ENCODE measurements at regions not wholly inside any gene's neighbourhood (a gene's known extent, or its start where the extent isn't known, plus 50 kb on each side); places are given as distances from the start of the nearest gene placed in this dataset.

DNA sequence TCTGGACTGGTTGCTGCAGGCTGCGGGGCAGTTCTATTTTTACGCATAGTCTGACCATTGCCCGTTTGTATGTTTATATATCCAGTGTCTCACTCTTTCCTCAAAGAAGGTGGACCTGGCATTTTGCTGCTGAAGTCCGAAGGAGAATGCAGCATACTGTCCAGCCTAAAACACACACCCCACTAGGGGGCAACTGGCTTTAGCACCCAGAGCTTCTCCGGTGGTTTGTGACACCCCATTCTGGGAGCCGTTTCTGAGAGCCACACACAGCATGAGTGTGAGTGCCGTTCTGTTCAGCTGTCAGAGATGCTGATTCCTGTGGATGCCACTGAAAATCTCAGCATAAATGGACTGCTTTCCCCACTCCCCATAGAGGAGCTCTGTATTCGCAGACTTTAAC lies 290.5 kb upstream of the TAS2R1 start:
- no peak overlapping the region for H3K27ac Mint-ChIP-seq
- H3K4me3 Mint-ChIP-seq = no peak overlapping the region
- no peaks in the 10 kb centered on the region for H3K36me3 Mint-ChIP-seq (ENCODE audit: low read depth)
- H3K4me1 Mint-ChIP-seq = no peaks in the 10 kb centered on the region
- ATAC-seq (replicated peaks) = no peak
- peaks cover 8% of the 10 kb centered on the region for H3K9me3 Mint-ChIP-seq
- H3K27me3 Mint-ChIP-seq = no peaks in the 10 kb centered on the region

GRCh38 chr5:9919306-9920030 lies 289.3 kb upstream of the TAS2R1 start:
- Mint-ChIP-seq H3K36me3 (ENCODE audit: low read depth) (no peaks in the 10 kb centered on the region), H3K27ac (no peak overlapping the region), H3K27me3 (no peaks in the 10 kb centered on the region), H3K9me3 (peaks cover 5% of the 10 kb centered on the region), H3K4me1 (no peaks in the 10 kb centered on the region), H3K4me3 (no peak overlapping the region)
- ATAC-seq (replicated peaks) = no peak

GRCh38 chr5:9905661-9906060 lies 275.5 kb upstream of the TAS2R1 start:
- H3K27ac Mint-ChIP-seq = no peak overlapping the region
- no peak overlapping the region for H3K4me3 Mint-ChIP-seq
- no peaks in the 10 kb centered on the region for H3K4me1 Mint-ChIP-seq
- no peaks in the 10 kb centered on the region for H3K36me3 Mint-ChIP-seq (ENCODE audit: low read depth)
- ATAC-seq (replicated peaks) = no peak
- H3K27me3 Mint-ChIP-seq = no peaks in the 10 kb centered on the region
- peaks cover 5% of the 10 kb centered on the region for H3K9me3 Mint-ChIP-seq

- Mint-ChIP-seq H3K27ac (no peak overlapping the region), H3K9me3 (no peaks in the 10 kb centered on the region), H3K36me3 (ENCODE audit: low read depth) (no peaks in the 10 kb centered on the region)
Observed at GRCh38 chr5:9903801-9904200, 273.6 kb upstream of the TAS2R1 start.

DNA sequence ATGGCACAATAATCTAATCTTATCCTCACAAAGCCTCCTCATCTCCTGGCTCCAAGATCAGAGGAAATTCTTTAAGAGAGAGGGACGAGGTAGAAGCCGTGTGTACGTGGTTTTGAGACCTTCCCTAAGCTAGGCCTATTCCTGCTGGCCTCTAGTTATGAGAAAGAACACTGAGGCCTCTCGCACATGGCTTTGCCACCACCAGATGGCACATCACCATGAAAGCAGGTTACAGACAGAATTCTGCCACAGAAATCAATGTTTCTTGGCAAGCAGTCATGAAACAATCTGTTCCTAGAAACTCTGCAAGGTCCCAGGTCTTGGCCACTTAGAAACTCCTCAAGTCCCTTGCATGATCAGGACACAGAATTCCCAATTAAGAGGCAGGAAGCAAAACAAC lies 268.2 kb upstream of the TAS2R1 start:
- no peak for ATAC-seq (replicated peaks)
- Mint-ChIP-seq H3K4me3 (no peak overlapping the region), H3K36me3 (ENCODE audit: low read depth) (no peaks in the 10 kb centered on the region), H3K4me1 (no peaks in the 10 kb centered on the region), H3K27me3 (no peaks in the 10 kb centered on the region), H3K27ac (no peak overlapping the region), H3K9me3 (peaks cover 8% of the 10 kb centered on the region)

More at GRCh38 chr5:9903801-9904200, 273.6 kb upstream of the TAS2R1 start:
- Mint-ChIP-seq H3K27me3 (no peaks in the 10 kb centered on the region), H3K4me1 (no peaks in the 10 kb centered on the region), H3K4me3 (no peak overlapping the region)
- no peak for ATAC-seq (replicated peaks)

- ATAC-seq (replicated peaks) = no peak
- H3K4me1 Mint-ChIP-seq = no peaks in the 10 kb centered on the region
- no peak overlapping the region for H3K27ac Mint-ChIP-seq
- H3K36me3 Mint-ChIP-seq (ENCODE audit: low read depth) = no peaks in the 10 kb centered on the region
- no peaks in the 10 kb centered on the region for H3K27me3 Mint-ChIP-seq
- H3K4me3 Mint-ChIP-seq = no peak overlapping the region
- peaks cover 8% of the 10 kb centered on the region for H3K9me3 Mint-ChIP-seq
Observed at GRCh38 chr5:9895302-9895645, 265.1 kb upstream of the TAS2R1 start.

DNA sequence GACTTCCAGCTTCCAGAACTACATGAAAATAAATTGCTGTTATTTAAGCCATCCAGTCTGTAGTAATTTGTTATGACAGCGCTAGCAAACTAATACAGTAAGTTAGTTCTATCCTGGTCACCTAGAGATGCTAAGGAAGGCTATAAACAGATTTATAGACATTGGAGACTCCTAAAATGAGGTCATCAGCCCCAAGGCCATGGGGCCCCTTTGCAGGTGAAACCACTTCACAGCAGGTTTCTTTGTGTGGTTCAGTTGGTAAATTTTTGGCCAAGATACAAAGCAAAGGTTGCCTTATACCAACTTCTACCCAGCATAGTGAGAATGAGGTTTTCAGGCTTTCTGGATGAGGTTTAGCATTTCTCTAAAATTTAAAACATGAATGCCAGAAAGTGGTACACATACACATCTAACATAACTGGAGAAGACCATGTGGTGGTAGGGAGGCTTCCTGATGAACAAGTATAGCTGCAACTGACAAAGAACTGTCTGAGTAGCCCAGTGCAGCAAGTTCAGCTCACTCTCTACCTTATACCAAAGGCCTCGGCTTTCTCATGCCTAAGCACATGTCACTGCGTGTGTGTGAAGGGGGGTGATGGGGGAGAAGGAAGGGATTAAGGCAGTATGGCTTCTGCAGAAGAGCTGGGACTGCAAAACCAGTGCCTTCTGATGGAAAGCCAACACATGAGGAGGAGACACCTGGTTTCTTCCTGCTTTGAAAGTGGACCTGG lies 264.6 kb upstream of the TAS2R1 start:
- H3K9me3 Mint-ChIP-seq = peaks cover 8% of the 10 kb centered on the region
- H3K27ac Mint-ChIP-seq = no peak overlapping the region

GRCh38 chr5:9892696-9893095 lies 262.5 kb upstream of the TAS2R1 start:
- peaks cover 8% of the 10 kb centered on the region for H3K9me3 Mint-ChIP-seq
- ATAC-seq (replicated peaks) = no peak
- H3K4me3 Mint-ChIP-seq = no peak overlapping the region
- H3K4me1 Mint-ChIP-seq = no peaks in the 10 kb centered on the region
- no peaks in the 10 kb centered on the region for H3K27me3 Mint-ChIP-seq
- H3K36me3 Mint-ChIP-seq (ENCODE audit: low read depth) = no peaks in the 10 kb centered on the region
- no peak overlapping the region for H3K27ac Mint-ChIP-seq

More for the DNA sequence above, 264.6 kb upstream of the TAS2R1 start:
- Mint-ChIP-seq H3K27me3 (no peaks in the 10 kb centered on the region), H3K4me3 (no peak overlapping the region), H3K36me3 (ENCODE audit: low read depth) (no peaks in the 10 kb centered on the region), H3K4me1 (no peaks in the 10 kb centered on the region)
- no peak for ATAC-seq (replicated peaks)

DNA sequence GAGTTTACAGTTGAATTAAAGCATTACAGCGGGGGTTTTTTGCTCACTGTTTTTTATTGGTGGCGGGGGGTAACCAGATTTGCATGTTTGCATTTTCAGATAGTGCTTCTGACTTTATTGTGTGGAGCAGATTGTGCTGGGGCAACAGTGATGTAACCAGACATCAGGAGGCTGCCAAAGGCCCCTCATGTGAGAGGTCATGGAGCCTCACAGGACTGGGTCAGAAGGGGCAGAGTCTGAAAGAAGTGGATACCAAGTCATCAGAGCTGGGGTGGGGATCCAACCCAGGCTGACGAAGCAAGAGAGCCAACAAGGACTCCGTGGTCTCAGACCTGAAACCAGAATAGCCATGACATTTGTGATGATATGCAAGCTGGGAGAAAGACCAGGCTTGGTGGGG lies 259.4 kb upstream of the TAS2R1 start:
- Mint-ChIP-seq H3K27ac (no peak overlapping the region), H3K4me3 (no peak overlapping the region), H3K9me3 (no peaks in the 10 kb centered on the region), H3K27me3 (no peaks in the 10 kb centered on the region), H3K36me3 (ENCODE audit: low read depth) (no peaks in the 10 kb centered on the region), H3K4me1 (no peaks in the 10 kb centered on the region)
- no peak for ATAC-seq (replicated peaks)

- Mint-ChIP-seq H3K27me3 (no peaks in the 10 kb centered on the region), H3K4me1 (no peaks in the 10 kb centered on the region), H3K27ac (no peak overlapping the region)
Observed at GRCh38 chr5:9888501-9888901, 258.4 kb upstream of the TAS2R1 start.

GRCh38 chr5:9885164-9885563 lies 255.0 kb upstream of the TAS2R1 start:
- H3K27me3 Mint-ChIP-seq = no peaks in the 10 kb centered on the region
- peaks cover 3% of the 10 kb centered on the region for H3K9me3 Mint-ChIP-seq
- no peaks in the 10 kb centered on the region for H3K4me1 Mint-ChIP-seq
- H3K27ac Mint-ChIP-seq = no peak overlapping the region
- no peak for ATAC-seq (replicated peaks)
- H3K36me3 Mint-ChIP-seq (ENCODE audit: low read depth) = no peaks in the 10 kb centered on the region
- H3K4me3 Mint-ChIP-seq = no peak overlapping the region

More at GRCh38 chr5:9888501-9888901, 258.4 kb upstream of the TAS2R1 start:
- Mint-ChIP-seq H3K9me3 (no peaks in the 10 kb centered on the region), H3K4me3 (no peak overlapping the region), H3K36me3 (ENCODE audit: low read depth) (no peaks in the 10 kb centered on the region)
- ATAC-seq (replicated peaks) = no peak

GRCh38 chr5:9878206-9878605 lies 248.1 kb upstream of the TAS2R1 start:
- Mint-ChIP-seq H3K36me3 (ENCODE audit: low read depth) (no peaks in the 10 kb centered on the region), H3K9me3 (peaks cover 3% of the 10 kb centered on the region), H3K27ac (no peak overlapping the region), H3K4me3 (no peak overlapping the region), H3K27me3 (no peaks in the 10 kb centered on the region), H3K4me1 (no peaks in the 10 kb centered on the region)
- no peak for ATAC-seq (replicated peaks)

DNA sequence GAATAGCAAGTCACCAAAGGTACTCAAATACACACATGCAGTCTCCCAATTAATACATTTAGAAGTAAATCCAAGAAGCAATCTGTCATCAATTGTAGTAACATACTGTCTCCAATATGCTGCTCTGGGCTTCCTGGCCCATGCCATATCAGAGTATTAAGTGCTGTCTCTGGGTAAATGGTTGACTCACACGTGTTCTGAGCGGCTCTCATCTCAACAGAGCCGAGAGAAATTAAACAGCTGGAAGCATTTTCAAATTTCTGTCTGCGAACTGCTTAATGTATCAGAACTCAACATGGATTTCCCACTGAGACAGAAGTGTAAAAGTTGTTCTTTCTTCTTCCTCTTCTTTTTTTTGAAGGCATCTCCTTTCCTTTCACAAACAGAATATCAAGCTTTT lies 247.3 kb upstream of the TAS2R1 start:
- Mint-ChIP-seq H3K27me3 (no peaks in the 10 kb centered on the region), H3K4me1 (no peaks in the 10 kb centered on the region), H3K9me3 (peaks cover 3% of the 10 kb centered on the region), H3K4me3 (no peak overlapping the region), H3K27ac (no peak overlapping the region), H3K36me3 (ENCODE audit: low read depth) (no peaks in the 10 kb centered on the region)
- ATAC-seq (replicated peaks) = no peak

- no peaks in the 10 kb centered on the region for H3K4me1 Mint-ChIP-seq
- ATAC-seq (replicated peaks) = no peak
Observed at GRCh38 chr5:9876451-9876850, 246.3 kb upstream of the TAS2R1 start.

DNA sequence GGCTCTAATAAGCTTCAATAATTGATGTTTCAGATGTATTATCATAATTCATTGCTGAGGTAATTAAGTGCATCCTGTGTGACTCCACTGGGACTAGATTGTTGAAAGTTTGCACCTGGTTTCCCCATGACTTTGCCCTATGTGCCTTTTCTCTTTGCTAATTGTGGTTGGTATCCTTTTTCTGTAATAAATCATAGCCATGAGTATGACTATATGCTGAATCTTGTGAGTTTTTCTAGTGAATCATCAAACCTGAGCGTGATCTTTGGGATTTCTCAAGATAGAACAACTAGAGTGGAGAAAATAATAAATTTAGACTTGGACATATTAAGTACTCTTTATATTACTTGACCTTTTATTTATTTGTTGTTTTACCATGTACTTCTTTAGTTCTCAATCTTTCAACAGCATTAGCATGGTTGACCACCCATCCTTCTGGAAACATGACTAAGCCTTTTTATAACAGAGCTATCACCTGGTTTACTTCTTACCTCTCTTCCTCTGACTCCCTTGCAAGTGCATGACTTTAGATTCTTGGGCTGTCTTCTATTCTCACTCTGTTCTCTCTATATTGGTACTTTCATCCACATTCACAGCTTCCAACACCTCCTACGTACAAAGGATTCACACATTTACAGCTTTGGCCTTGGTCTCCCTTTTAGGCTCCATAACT lies 239.6 kb upstream of the TAS2R1 start:
- peaks cover 37% of the 10 kb centered on the region for H3K9me3 Mint-ChIP-seq
- no peak overlapping the region for H3K4me3 Mint-ChIP-seq
- no peak overlapping the region for H3K27ac Mint-ChIP-seq
- no peaks in the 10 kb centered on the region for H3K4me1 Mint-ChIP-seq
- H3K36me3 Mint-ChIP-seq (ENCODE audit: low read depth) = no peaks in the 10 kb centered on the region
- no peak for ATAC-seq (replicated peaks)
- H3K27me3 Mint-ChIP-seq = no peaks in the 10 kb centered on the region

More at GRCh38 chr5:9876451-9876850, 246.3 kb upstream of the TAS2R1 start:
- no peak overlapping the region for H3K4me3 Mint-ChIP-seq
- H3K36me3 Mint-ChIP-seq (ENCODE audit: low read depth) = no peaks in the 10 kb centered on the region
- H3K27ac Mint-ChIP-seq = no peak overlapping the region
- H3K9me3 Mint-ChIP-seq = peaks cover 3% of the 10 kb centered on the region
- no peaks in the 10 kb centered on the region for H3K27me3 Mint-ChIP-seq

All from activated T-helper 17 cell treated with anti-CD3 and anti-CD28 coated beads, Interleukin-2, amount 50 U/mL, for 72 hours (primary cell).